IPS-NIHi7 (cell line): ENCODE measurements at regions not wholly inside any gene's neighbourhood (a gene's known extent, or its start where the extent isn't known, plus 50 kb on each side); places are given as distances from the start of the nearest gene placed in this dataset.
A peak's percentile ranks its signal among the peaks of the same experiment; 100 is the strongest.

Source experiments
- DNase-seq: peaks from one replicate; pipeline ENCODE4 v3.0.0; 2012; ENCODE audit warnings: mixed read lengths; ENCODE audit errors: extremely low spot score

DNA sequence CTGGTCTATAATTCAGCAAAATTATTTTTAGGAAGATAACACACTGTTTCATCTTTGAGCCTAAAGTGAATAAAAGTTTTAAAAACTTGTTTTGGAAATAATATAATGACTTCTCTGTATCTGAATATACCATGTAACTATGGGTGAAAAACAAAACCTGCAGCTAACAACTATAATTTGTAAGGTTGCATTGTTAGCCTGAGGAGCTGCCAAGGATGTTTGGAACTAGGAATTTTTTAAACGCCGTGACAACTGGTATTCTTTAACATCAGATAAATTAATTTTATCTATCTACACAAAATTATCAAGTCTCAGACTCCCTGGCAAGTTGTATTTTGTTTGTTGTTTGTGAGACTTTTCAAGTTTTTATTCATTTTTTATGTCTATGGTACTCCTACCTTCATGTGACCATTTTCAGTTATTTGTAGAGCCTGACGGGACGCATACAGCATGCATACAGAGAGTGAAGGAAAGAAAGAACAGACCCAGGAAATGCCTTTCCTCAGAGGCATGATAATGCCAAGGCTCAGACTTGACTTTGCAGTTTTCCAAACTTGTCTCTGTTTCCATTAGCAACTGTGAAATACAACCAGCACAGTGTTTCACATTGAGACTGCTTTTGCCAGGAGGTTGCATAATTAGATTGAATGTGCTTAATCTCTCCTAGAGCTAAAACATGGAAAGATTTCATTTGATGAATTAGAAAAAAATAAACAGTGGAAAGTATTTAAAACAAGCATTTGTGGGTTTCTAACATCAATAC is 60.8 kb upstream of the ARHGEF26 start:
- peak; percentile 35 for DNase-seq

DNA sequence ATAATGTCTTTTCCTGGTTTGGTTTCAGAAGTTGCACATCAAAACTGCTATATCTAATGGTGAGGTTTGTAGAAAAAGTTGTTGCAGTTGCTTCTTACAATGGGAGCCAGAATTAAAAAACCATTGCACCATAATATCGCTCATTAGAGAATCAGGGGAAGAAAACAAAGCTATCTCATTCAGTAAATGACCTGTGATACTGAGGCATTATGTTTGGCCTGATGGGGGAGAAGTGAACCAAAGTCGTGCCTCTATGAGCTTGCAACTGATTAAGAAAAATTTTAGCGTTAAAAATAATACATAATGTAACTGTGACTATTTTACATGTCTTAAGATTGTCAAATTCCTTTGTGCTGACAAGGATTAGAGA is 60.2 kb upstream of the ARHGEF26 start:
- no peak for DNase-seq

DNA sequence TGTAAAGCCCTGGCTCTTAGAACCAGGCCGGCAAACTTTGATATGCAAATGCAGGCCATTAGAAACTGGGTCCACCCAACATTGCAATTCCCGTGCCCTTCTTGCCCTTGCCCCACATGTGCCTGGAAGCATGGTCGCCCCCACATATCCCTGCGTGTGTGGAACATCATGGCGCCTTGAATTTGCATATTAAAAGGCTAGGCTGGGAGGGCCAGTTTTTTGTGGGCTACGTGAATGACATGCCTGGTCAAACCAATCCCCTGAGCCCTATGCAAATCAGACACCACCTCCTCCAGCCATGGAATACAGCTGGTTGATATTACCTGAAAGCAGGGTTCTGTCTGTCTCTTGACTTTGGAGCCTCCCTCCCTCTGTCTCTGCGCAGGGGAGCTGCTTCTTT is 58.7 kb upstream of the ARHGEF26 start:
- no peak for DNase-seq

DNA sequence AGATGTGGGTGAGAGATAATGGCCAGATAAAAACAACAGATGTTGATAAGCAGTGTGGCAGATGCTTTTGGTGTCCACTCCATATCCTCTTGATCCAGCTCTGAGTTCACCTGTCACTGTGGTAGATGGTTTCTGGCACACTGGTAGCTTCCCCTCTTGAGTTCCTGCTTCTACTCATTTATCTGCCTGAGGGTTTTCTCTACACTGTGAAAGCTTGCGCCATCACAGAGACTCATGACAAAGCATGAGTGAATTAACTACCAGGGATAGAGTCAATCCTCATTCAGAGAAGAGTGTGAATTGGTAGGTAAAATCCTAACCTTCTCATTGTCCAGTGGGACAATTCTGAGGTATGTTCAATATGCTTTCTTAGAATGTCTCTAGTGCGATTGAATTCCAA is 50.0 kb upstream of the ARHGEF26 start:
- DNase-seq = no peak
